ENCODE measurements at regions not wholly inside any gene's neighbourhood (a gene's known extent, or its start where the extent isn't known, plus 50 kb on each side); places are given as distances from the start of the nearest gene placed in this dataset.

GRCh38 chr6:93806409-93807270 lies 387.3 kb upstream of the EPHA7 start:
- Mint-ChIP-seq H3K9me3 (ENCODE audit: low read depth) (peaks cover 2% of the 10 kb centered on the region), H3K4me3 (no peak overlapping the region), H3K27ac (no peak overlapping the region), H3K36me3 (no peaks in the 10 kb centered on the region), H3K27me3 (no peaks in the 10 kb centered on the region), H3K4me1 (no peaks in the 10 kb centered on the region)
- no peak for DNase-seq
- CTCF ChIA-PET, result no interaction called here
- no peak for ATAC-seq

GRCh38 chr6:93801101-93801847 lies 381.9 kb upstream of the EPHA7 start:
- Mint-ChIP-seq H3K27me3 (no peaks in the 10 kb centered on the region), H3K9me3 (ENCODE audit: low read depth) (no peaks in the 10 kb centered on the region), H3K36me3 (no peaks in the 10 kb centered on the region), H3K4me3 (no peak overlapping the region), H3K4me1 (no peaks in the 10 kb centered on the region), H3K27ac (no peak overlapping the region)
- DNase-seq (no peak), ATAC-seq (no peak)
- CTCF ChIA-PET, result no interaction called here

GRCh38 chr6:93799226-93799625 lies 379.9 kb upstream of the EPHA7 start:
- no peak overlapping the region for H3K4me3 Mint-ChIP-seq
- H3K27me3 Mint-ChIP-seq, result no peaks in the 10 kb centered on the region
- H3K4me1 Mint-ChIP-seq, result no peaks in the 10 kb centered on the region
- no peaks in the 10 kb centered on the region for H3K36me3 Mint-ChIP-seq
- DNase-seq (no peak), ATAC-seq (no peak)
- peaks cover 3% of the 10 kb centered on the region for H3K9me3 Mint-ChIP-seq (ENCODE audit: low read depth)
- no peak overlapping the region for H3K27ac Mint-ChIP-seq
- CTCF ChIA-PET, result no interaction called here

GRCh38 chr6:93794166-93794565 lies 374.8 kb upstream of the EPHA7 start:
- CTCF ChIA-PET, result no interaction called here
- H3K27ac Mint-ChIP-seq, result no peak overlapping the region

GRCh38 chr6:93792746-93793145 lies 373.4 kb upstream of the EPHA7 start:
- no peak overlapping the region for H3K27ac Mint-ChIP-seq
- H3K9me3 Mint-ChIP-seq (ENCODE audit: low read depth), result peaks cover 6% of the 10 kb centered on the region
- ATAC-seq, result no peak
- CTCF ChIA-PET, result no interaction called here
- H3K27me3 Mint-ChIP-seq, result no peaks in the 10 kb centered on the region
- H3K36me3 Mint-ChIP-seq, result no peaks in the 10 kb centered on the region
- H3K4me3 Mint-ChIP-seq, result no peak overlapping the region
- H3K4me1 Mint-ChIP-seq, result no peaks in the 10 kb centered on the region
- DNase-seq, result no peak

More at GRCh38 chr6:93794166-93794565, 374.8 kb upstream of the EPHA7 start:
- Mint-ChIP-seq H3K9me3 (ENCODE audit: low read depth) (peaks cover 3% of the 10 kb centered on the region), H3K36me3 (no peaks in the 10 kb centered on the region), H3K27me3 (no peaks in the 10 kb centered on the region), H3K4me3 (no peak overlapping the region), H3K4me1 (no peaks in the 10 kb centered on the region)
- ATAC-seq (no peak), DNase-seq (no peak)

GRCh38 chr6:93790981-93791380 lies 371.6 kb upstream of the EPHA7 start:
- H3K9me3 Mint-ChIP-seq (ENCODE audit: low read depth), result peaks cover 6% of the 10 kb centered on the region
- H3K36me3 Mint-ChIP-seq, result no peaks in the 10 kb centered on the region
- H3K4me3 Mint-ChIP-seq, result no peak overlapping the region
- no peak for ATAC-seq
- no peaks in the 10 kb centered on the region for H3K4me1 Mint-ChIP-seq
- H3K27ac Mint-ChIP-seq, result no peak overlapping the region
- CTCF ChIA-PET, result no interaction called here
- no peak for DNase-seq
- H3K27me3 Mint-ChIP-seq, result no peaks in the 10 kb centered on the region

GRCh38 chr6:93789532-93789931 lies 370.2 kb upstream of the EPHA7 start:
- no peaks in the 10 kb centered on the region for H3K36me3 Mint-ChIP-seq
- no peak for ATAC-seq
- H3K4me3 Mint-ChIP-seq, result no peak overlapping the region
- CTCF ChIA-PET, result no interaction called here
- H3K27me3 Mint-ChIP-seq, result no peaks in the 10 kb centered on the region
- H3K4me1 Mint-ChIP-seq, result no peaks in the 10 kb centered on the region
- peaks cover 3% of the 10 kb centered on the region for H3K9me3 Mint-ChIP-seq (ENCODE audit: low read depth)
- no peak for DNase-seq
- no peak overlapping the region for H3K27ac Mint-ChIP-seq

GRCh38 chr6:93787841-93788240 lies 368.5 kb upstream of the EPHA7 start:
- no peaks in the 10 kb centered on the region for H3K36me3 Mint-ChIP-seq
- no peak for ATAC-seq
- CTCF ChIA-PET, result no interaction called here

GRCh38 chr6:93786474-93787330 lies 367.3 kb upstream of the EPHA7 start:
- no peak overlapping the region for H3K27ac Mint-ChIP-seq
- H3K4me1 Mint-ChIP-seq, result no peaks in the 10 kb centered on the region
- H3K9me3 Mint-ChIP-seq (ENCODE audit: low read depth), result peaks cover 6% of the 10 kb centered on the region
- no peaks in the 10 kb centered on the region for H3K36me3 Mint-ChIP-seq
- DNase-seq (no peak), ATAC-seq (no peak)
- H3K4me3 Mint-ChIP-seq, result no peak overlapping the region
- H3K27me3 Mint-ChIP-seq, result no peaks in the 10 kb centered on the region
- CTCF ChIA-PET, result no interaction called here

More at GRCh38 chr6:93787841-93788240, 368.5 kb upstream of the EPHA7 start:
- no peak overlapping the region for H3K27ac Mint-ChIP-seq
- peaks cover 3% of the 10 kb centered on the region for H3K9me3 Mint-ChIP-seq (ENCODE audit: low read depth)
- no peak for DNase-seq
- H3K4me3 Mint-ChIP-seq, result no peak overlapping the region
- H3K27me3 Mint-ChIP-seq, result no peaks in the 10 kb centered on the region
- no peaks in the 10 kb centered on the region for H3K4me1 Mint-ChIP-seq

GRCh38 chr6:93785694-93786030 lies 366.3 kb upstream of the EPHA7 start:
- Mint-ChIP-seq H3K27ac (no peak overlapping the region), H3K27me3 (no peaks in the 10 kb centered on the region), H3K4me1 (no peaks in the 10 kb centered on the region), H3K4me3 (no peak overlapping the region), H3K36me3 (no peaks in the 10 kb centered on the region), H3K9me3 (ENCODE audit: low read depth) (peaks cover 6% of the 10 kb centered on the region)
- CTCF ChIA-PET, result no interaction called here
- no peak for DNase-seq
- no peak for ATAC-seq

GRCh38 chr6:93784794-93785693 lies 365.7 kb upstream of the EPHA7 start:
- H3K27ac Mint-ChIP-seq, result no peak overlapping the region
- no peaks in the 10 kb centered on the region for H3K4me1 Mint-ChIP-seq
- no peak overlapping the region for H3K4me3 Mint-ChIP-seq
- H3K36me3 Mint-ChIP-seq, result no peaks in the 10 kb centered on the region
- no peak for DNase-seq
- ATAC-seq, result no peak
- H3K9me3 Mint-ChIP-seq (ENCODE audit: low read depth), result peaks cover 6% of the 10 kb centered on the region
- H3K27me3 Mint-ChIP-seq, result no peaks in the 10 kb centered on the region
- CTCF ChIA-PET, result no interaction called here

- no peak for ATAC-seq
- Mint-ChIP-seq H3K27ac (no peak overlapping the region), H3K36me3 (no peaks in the 10 kb centered on the region), H3K27me3 (no peaks in the 10 kb centered on the region), H3K4me1 (no peaks in the 10 kb centered on the region), H3K4me3 (no peak overlapping the region), H3K9me3 (ENCODE audit: low read depth) (peaks cover 8% of the 10 kb centered on the region)
- CTCF ChIA-PET, result interaction anchor here (1.1 kb wide), 1 partner anchor 14 kb away, joined by 3 read pairs; no protein-coding TSS in a partner anchor
- DNase-seq, result no peak
Observed at GRCh38 chr6:93779086-93779841, 359.9 kb upstream of the EPHA7 start.
